Hematopoietic multipotent progenitor cell treated with erythropoietin and hydrocortisone succinate and interleukin-3 and kit ligand, for 4 days (in vitro differentiated cells): ENCODE measurements at regions not wholly inside any gene's neighbourhood (a gene's known extent, or its start where the extent isn't known, plus 50 kb on each side); places are given as distances from the start of the nearest gene placed in this dataset.
"Not testable (repeated sequence)": the region's sequence is repeated elsewhere in the genome, so short reads cannot be mapped to it uniquely, and the experiment has no call there.

Experiments
- DNase-seq: peaks from one replicate; pipeline ENCODE4 v3.0.0-alpha.2; 2015

GRCh38 chr6:6091608-6092002 is 84.9 kb upstream of the NRN1 start:
- DNase-seq, result no peak

GRCh38 chr6:6090861-6091607 is 84.3 kb upstream of the NRN1 start:
- DNase-seq, result no peak

GRCh38 chr6:6085928-6086668 is 79.4 kb upstream of the NRN1 start:
- no peak for DNase-seq

- peak; percentile 3 for DNase-seq
Observed at GRCh38 chr6:6080975-6081374, 74.2 kb upstream of the NRN1 start.

GRCh38 chr6:6074190-6074589 is 67.5 kb upstream of the NRN1 start:
- DNase-seq, result no peak

GRCh38 chr6:6068157-6068556 is 61.4 kb upstream of the NRN1 start:
- DNase-seq, result not testable (repeated sequence)

- DNase-seq, result no peak
Observed at GRCh38 chr6:6058054-6058444, 51.3 kb upstream of the NRN1 start.

GRCh38 chr6:6057442-6058053 is 50.8 kb upstream of the NRN1 start:
- peak; percentile 82 for DNase-seq
